ENCODE measurements at regions not wholly inside any gene's neighbourhood (a gene's known extent, or its start where the extent isn't known, plus 50 kb on each side); places are given as distances from the start of the nearest gene placed in this dataset.

DNA sequence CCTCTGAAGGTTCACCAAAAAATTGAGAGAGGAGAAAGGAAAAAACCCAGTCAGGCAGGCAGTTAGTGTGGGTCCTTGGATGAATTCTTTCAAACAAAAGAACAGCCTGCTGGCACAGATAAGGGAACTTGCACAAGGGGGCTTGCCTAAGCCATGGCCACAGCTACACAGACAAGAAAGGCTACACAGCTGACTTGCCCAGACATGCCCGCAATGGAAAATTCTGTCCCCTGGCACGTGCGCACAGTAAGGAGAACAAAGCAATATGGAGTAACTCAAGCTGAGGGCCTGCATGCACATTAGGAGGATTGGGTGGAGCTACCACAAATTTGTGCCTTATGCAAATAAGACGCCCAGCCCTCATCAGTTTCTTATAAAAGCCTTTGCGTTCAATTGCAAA is 512.5 kb upstream of the HTR2C start:
- H3K4ac ChIP-seq (ENCODE audit: low read depth in 1 of 2, low read length in 2 of 2) = no peak overlapping the region
- H3K9ac ChIP-seq (ENCODE audit: low read length) = no peak overlapping the region
- no peak overlapping the region for H2BK12ac ChIP-seq (ENCODE audit: low read length in 2 of 2)
- H3K9me3 ChIP-seq (ENCODE audit: control insufficient read depth, low read length) = no peaks in the 10 kb centered on the region
- H3K4me3 ChIP-seq (ENCODE audit: insufficient read depth in 1 of 2, low read depth in 1 of 2, low read length in 2 of 2) = no peak overlapping the region
- H2BK120ac ChIP-seq (ENCODE audit: low read depth, low read length) = no peak overlapping the region
- 96% methylated on average over 5 of the region's 5 CpGs for WGBS
- H3K36me3 ChIP-seq (ENCODE audit: control insufficient read depth in 1 of 2, insufficient read depth in 2 of 2, low read depth in 1 of 2, low read length in 2 of 2) = no peaks in the 10 kb centered on the region
- no peak overlapping the region for H3K27ac ChIP-seq (ENCODE audit: low read length, poor library complexity, severe bottlenecking)
- H2BK15ac ChIP-seq (ENCODE audit: low read depth, poor library complexity, severe bottlenecking) = no peak overlapping the region
- H3K14ac ChIP-seq (ENCODE audit: low read length in 2 of 2) = no peak overlapping the region
- DNase-seq = no peak
- no peak overlapping the region for H4K8ac ChIP-seq (ENCODE audit: low read length)
- peaks cover 0 to 23% of the 10 kb centered on the region in 2 experiments for H3K27me3 ChIP-seq (ENCODE audit: control insufficient read depth in 1 of 2, insufficient read depth in 1 of 2, low read length in 2 of 2)
- no peak overlapping the region for H3K23ac ChIP-seq (ENCODE audit: low read length in 2 of 2)
- no peak overlapping the region for H3K18ac ChIP-seq (ENCODE audit: low read depth in 1 of 2, low read length in 2 of 2)
- no peak overlapping the region for H3K4me2 ChIP-seq (ENCODE audit: low read length, poor library complexity, severe bottlenecking)
- H2AFZ ChIP-seq (ENCODE audit: low read depth, low read length) = no peak overlapping the region
- H2BK5ac ChIP-seq (ENCODE audit: low read depth, low read length, poor library complexity, severe bottlenecking) = no peak overlapping the region
- H3K4me1 ChIP-seq (ENCODE audit: control insufficient read depth, insufficient read depth, low read depth, low read length) = no peaks in the 10 kb centered on the region
- no peaks in the 10 kb centered on the region for H3K79me1 ChIP-seq (replicated peaks; ENCODE audit: low read length, poor library complexity, severe bottlenecking)
- no peak overlapping the region for H4K91ac ChIP-seq (ENCODE audit: low read length)
- H2AK5ac ChIP-seq (ENCODE audit: low read length, severe bottlenecking) = no peak overlapping the region

DNA sequence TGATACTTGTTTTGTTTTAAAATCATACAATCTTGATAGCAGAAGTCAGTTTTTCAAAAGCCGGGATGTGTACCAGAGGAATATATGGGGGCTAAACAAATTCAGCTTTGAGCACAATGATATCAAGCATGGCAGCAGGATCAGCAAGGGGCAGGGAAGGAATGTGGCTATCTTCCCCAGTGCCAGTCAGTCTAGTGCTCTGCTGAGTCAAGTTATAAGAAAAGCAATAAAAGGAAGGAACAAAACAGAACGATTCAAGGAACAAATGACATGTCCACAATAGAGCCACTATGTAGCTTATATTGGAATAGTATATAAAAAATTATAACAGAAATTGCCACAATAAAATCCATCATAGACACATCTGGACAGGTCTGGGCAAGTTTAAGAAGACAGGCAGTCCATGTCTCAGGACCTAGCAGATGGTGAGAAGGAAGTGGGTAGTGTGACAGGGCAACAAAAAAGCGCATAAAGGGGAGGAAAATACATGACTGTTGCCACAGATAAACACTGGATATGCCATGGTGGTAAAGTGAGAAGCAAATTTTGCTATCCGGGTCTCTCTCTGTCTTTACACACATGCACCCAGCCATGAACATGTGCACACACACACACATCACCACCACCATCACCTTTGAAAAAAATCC is 518.2 kb upstream of the HTR2C start:
- no peak overlapping the region for H3K23ac ChIP-seq (ENCODE audit: low read length in 2 of 2)
- H3K27ac ChIP-seq (ENCODE audit: low read length, poor library complexity, severe bottlenecking) = no peak overlapping the region
- 90% methylated on average over 2 of the region's 4 CpGs for WGBS
- no peak for DNase-seq
- no peak overlapping the region for H2BK120ac ChIP-seq (ENCODE audit: low read depth, low read length)
- H3K9ac ChIP-seq (ENCODE audit: low read length) = no peak overlapping the region
- no peak overlapping the region for H3K18ac ChIP-seq (ENCODE audit: low read depth in 1 of 2, low read length in 2 of 2)
- H4K91ac ChIP-seq (ENCODE audit: low read length) = no peak overlapping the region
- H3K27me3 ChIP-seq (ENCODE audit: control insufficient read depth in 1 of 2, insufficient read depth in 1 of 2, low read length in 2 of 2) = peaks cover 0 to 12% of the 10 kb centered on the region in 2 experiments
- no peaks in the 10 kb centered on the region for H3K79me1 ChIP-seq (replicated peaks; ENCODE audit: low read length, poor library complexity, severe bottlenecking)
- no peak overlapping the region for H2AFZ ChIP-seq (ENCODE audit: low read depth, low read length)
- no peak overlapping the region for H4K8ac ChIP-seq (ENCODE audit: low read length)
- no peak overlapping the region for H2BK15ac ChIP-seq (ENCODE audit: low read depth, poor library complexity, severe bottlenecking)
- H2AK5ac ChIP-seq (ENCODE audit: low read length, severe bottlenecking) = no peak overlapping the region
- no peak overlapping the region for H2BK5ac ChIP-seq (ENCODE audit: low read depth, low read length, poor library complexity, severe bottlenecking)
- no peak overlapping the region for H3K4me3 ChIP-seq (ENCODE audit: insufficient read depth in 1 of 2, low read depth in 1 of 2, low read length in 2 of 2)
- H3K9me3 ChIP-seq (ENCODE audit: control insufficient read depth, low read length) = no peaks in the 10 kb centered on the region
- no peak overlapping the region for H3K14ac ChIP-seq (ENCODE audit: low read length in 2 of 2)
- H3K36me3 ChIP-seq (ENCODE audit: control insufficient read depth in 1 of 2, insufficient read depth in 2 of 2, low read depth in 1 of 2, low read length in 2 of 2) = no peaks in the 10 kb centered on the region
- no peaks in the 10 kb centered on the region for H3K4me1 ChIP-seq (ENCODE audit: control insufficient read depth, insufficient read depth, low read depth, low read length)
- H3K4ac ChIP-seq (ENCODE audit: low read depth in 1 of 2, low read length in 2 of 2) = no peak overlapping the region
- no peak overlapping the region for H3K4me2 ChIP-seq (ENCODE audit: low read length, poor library complexity, severe bottlenecking)
- H2BK12ac ChIP-seq (ENCODE audit: low read length in 2 of 2) = no peak overlapping the region

DNA sequence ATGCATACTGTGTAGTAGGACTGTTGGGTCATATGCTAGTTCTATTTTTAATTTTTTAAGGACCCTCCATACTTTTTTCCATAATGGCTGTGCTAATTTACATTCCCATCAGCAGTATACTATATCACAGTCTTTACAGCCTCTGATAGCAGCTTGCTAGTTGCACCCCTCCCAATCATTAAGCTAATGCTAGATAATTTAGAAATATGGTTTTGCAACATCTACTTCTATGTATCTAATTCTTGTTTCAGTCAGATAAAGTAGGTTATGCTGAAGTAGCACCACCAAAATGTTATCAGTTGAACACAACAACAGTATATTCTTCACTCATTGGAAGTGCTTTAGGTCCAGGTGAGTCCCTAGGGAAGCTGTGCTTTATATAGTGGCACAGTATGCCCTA is 522.7 kb upstream of the HTR2C start:
- H3K9me3 ChIP-seq (ENCODE audit: control insufficient read depth, low read length) = no peaks in the 10 kb centered on the region
- no peaks in the 10 kb centered on the region for H3K79me1 ChIP-seq (replicated peaks; ENCODE audit: low read length, poor library complexity, severe bottlenecking)
- H4K91ac ChIP-seq (ENCODE audit: low read length) = no peak overlapping the region
- H3K27me3 ChIP-seq (ENCODE audit: control insufficient read depth in 1 of 2, insufficient read depth in 1 of 2, low read length in 2 of 2) = peaks cover 0 to 7% of the 10 kb centered on the region in 2 experiments
- H3K9ac ChIP-seq (ENCODE audit: low read length) = no peak overlapping the region
- H3K18ac ChIP-seq (ENCODE audit: low read depth in 1 of 2, low read length in 2 of 2) = no peak overlapping the region
- H3K27ac ChIP-seq (ENCODE audit: low read length, poor library complexity, severe bottlenecking) = no peak overlapping the region
- no peak overlapping the region for H3K4ac ChIP-seq (ENCODE audit: low read depth in 1 of 2, low read length in 2 of 2)
- H2AK5ac ChIP-seq (ENCODE audit: low read length, severe bottlenecking) = no peak overlapping the region
- H2BK15ac ChIP-seq (ENCODE audit: low read depth, poor library complexity, severe bottlenecking) = no peak overlapping the region
- no peak overlapping the region for H2BK5ac ChIP-seq (ENCODE audit: low read depth, low read length, poor library complexity, severe bottlenecking)
- no peak overlapping the region for H4K8ac ChIP-seq (ENCODE audit: low read length)
- H3K4me2 ChIP-seq (ENCODE audit: low read length, poor library complexity, severe bottlenecking) = no peak overlapping the region
- H3K14ac ChIP-seq (ENCODE audit: low read length in 2 of 2) = no peak overlapping the region
- no peaks in the 10 kb centered on the region for H3K4me1 ChIP-seq (ENCODE audit: control insufficient read depth, insufficient read depth, low read depth, low read length)
- no peak overlapping the region for H2AFZ ChIP-seq (ENCODE audit: low read depth, low read length)
- H2BK120ac ChIP-seq (ENCODE audit: low read depth, low read length) = no peak overlapping the region
- H3K4me3 ChIP-seq (ENCODE audit: insufficient read depth in 1 of 2, low read depth in 1 of 2, low read length in 2 of 2) = no peak overlapping the region
- no peak overlapping the region for H3K23ac ChIP-seq (ENCODE audit: low read length in 2 of 2)
- no peak for DNase-seq
- H3K36me3 ChIP-seq (ENCODE audit: control insufficient read depth in 1 of 2, insufficient read depth in 2 of 2, low read depth in 1 of 2, low read length in 2 of 2) = no peaks in the 10 kb centered on the region
- no peak overlapping the region for H2BK12ac ChIP-seq (ENCODE audit: low read length in 2 of 2)

DNA sequence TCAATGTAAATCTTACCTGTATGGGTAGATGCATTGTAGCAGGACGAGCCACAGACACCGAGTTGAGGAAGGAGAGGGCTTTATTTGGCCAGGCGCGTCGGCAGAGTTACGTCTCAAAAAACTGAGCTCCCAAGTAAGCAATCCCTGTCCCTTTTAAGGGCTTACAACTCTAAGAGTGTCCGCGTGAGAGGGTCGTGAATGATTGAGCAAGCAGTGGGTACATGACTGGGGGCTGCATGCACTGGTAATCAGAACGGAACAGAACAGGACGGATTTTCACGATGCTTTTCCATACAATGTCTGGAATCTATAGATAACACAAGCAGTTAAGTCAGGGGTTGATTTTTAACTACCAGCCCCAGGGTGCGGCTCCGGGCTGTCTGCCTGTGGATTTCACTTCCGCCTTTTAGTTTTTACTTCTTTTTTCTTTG is 524.9 kb upstream of the HTR2C start:
- no peak overlapping the region for H2BK12ac ChIP-seq (ENCODE audit: low read length in 2 of 2)
- H3K23ac ChIP-seq (ENCODE audit: low read length in 2 of 2) = no peak overlapping the region
- H3K4ac ChIP-seq (ENCODE audit: low read depth in 1 of 2, low read length in 2 of 2) = no peak overlapping the region
- H2AFZ ChIP-seq (ENCODE audit: low read depth, low read length) = no peak overlapping the region
- H3K9ac ChIP-seq (ENCODE audit: low read length) = no peak overlapping the region
- no peak overlapping the region for H3K18ac ChIP-seq (ENCODE audit: low read depth in 1 of 2, low read length in 2 of 2)
- no peak overlapping the region for H3K4me2 ChIP-seq (ENCODE audit: low read length, poor library complexity, severe bottlenecking)
- no peaks in the 10 kb centered on the region for H3K4me1 ChIP-seq (ENCODE audit: control insufficient read depth, insufficient read depth, low read depth, low read length)
- DNase-seq = no peak
- H3K27me3 ChIP-seq (ENCODE audit: control insufficient read depth in 1 of 2, insufficient read depth in 1 of 2, low read length in 2 of 2) = peaks cover 0 to 12% of the 10 kb centered on the region in 2 experiments
- no peaks in the 10 kb centered on the region for H3K36me3 ChIP-seq (ENCODE audit: control insufficient read depth in 1 of 2, insufficient read depth in 2 of 2, low read depth in 1 of 2, low read length in 2 of 2)
- no peak overlapping the region for H3K4me3 ChIP-seq (ENCODE audit: insufficient read depth in 1 of 2, low read depth in 1 of 2, low read length in 2 of 2)
- no peaks in the 10 kb centered on the region for H3K79me1 ChIP-seq (replicated peaks; ENCODE audit: low read length, poor library complexity, severe bottlenecking)
- no peak overlapping the region for H3K27ac ChIP-seq (ENCODE audit: low read length, poor library complexity, severe bottlenecking)
- 72% methylated on average over 4 of the region's 15 CpGs for WGBS
- H4K8ac ChIP-seq (ENCODE audit: low read length) = no peak overlapping the region
- no peak overlapping the region for H2BK5ac ChIP-seq (ENCODE audit: low read depth, low read length, poor library complexity, severe bottlenecking)
- H2BK120ac ChIP-seq (ENCODE audit: low read depth, low read length) = no peak overlapping the region
- no peaks in the 10 kb centered on the region for H3K9me3 ChIP-seq (ENCODE audit: control insufficient read depth, low read length)
- no peak overlapping the region for H2AK5ac ChIP-seq (ENCODE audit: low read length, severe bottlenecking)
- no peak overlapping the region for H4K91ac ChIP-seq (ENCODE audit: low read length)
- no peak overlapping the region for H3K14ac ChIP-seq (ENCODE audit: low read length in 2 of 2)
- no peak overlapping the region for H2BK15ac ChIP-seq (ENCODE audit: low read depth, poor library complexity, severe bottlenecking)
